AG04449 (cell line): ENCODE measurements at regions not wholly inside any gene's neighbourhood (a gene's known extent, or its start where the extent isn't known, plus 50 kb on each side); places are given as distances from the start of the nearest gene placed in this dataset.

Experiments used
- CTCF ChIA-PET: fragments of 350-600 bp; formaldehyde crosslinking; extraction: SDS; loops from one replicate; lab custom pipeline; 2021; ENCODE audit warnings: antibody characterized with exemption; lab: Yijun Ruan, JAX
- POLR2A ChIA-PET: fragments of 400-600, 350-600 bp; formaldehyde crosslinking; extraction: SDS; loops from one replicate; lab custom pipeline; 2020; ENCODE audit warnings: antibody characterized with exemption, inconsistent platforms; lab: Yijun Ruan, JAX
- DNase-seq: peaks from one replicate; pipeline ENCODE4 v3.0.0-alpha.2; 2010; ENCODE audit warnings: low read depth, low spot score
- H3K4me3 ChIP-seq: 2 replicates; pipeline ENCODE4 v1.5.1; 2011; ENCODE audit warnings: low read depth, mild to moderate bottlenecking, control low read depth, low read length
- CTCF ChIP-seq: IDR thresholded peaks from one replicate; pipeline ENCODE4 v1.5.1; 2011; ENCODE audit warnings: mild to moderate bottlenecking, moderate library complexity, low read length, control low read depth, inconsistent platforms; ENCODE audit not compliant: insufficient read depth; ENCODE audit errors: missing control alignments

GRCh38 chr2:104027321-104027720, 826.6 kb upstream of the POU3F3 start:
- no peak overlapping the region for H3K4me3 ChIP-seq
- no peak for DNase-seq
- no peak for TF ChIP-seq CTCF
- CTCF ChIA-PET = no interaction called here
- POLR2A ChIA-PET = no interaction called here

- POLR2A ChIA-PET = no interaction called here
- TF ChIP-seq CTCF = no peak
Observed at GRCh38 chr2:104028061-104028460, 825.9 kb upstream of the POU3F3 start.

GRCh38 chr2:104033399-104033798, 820.5 kb upstream of the POU3F3 start:
- no peak for DNase-seq
- no peak for TF ChIP-seq CTCF
- CTCF ChIA-PET = no interaction called here

More at GRCh38 chr2:104028061-104028460, 825.9 kb upstream of the POU3F3 start:
- no peak for DNase-seq
- CTCF ChIA-PET = no interaction called here
- no peak overlapping the region for H3K4me3 ChIP-seq

GRCh38 chr2:104040771-104041170, 813.1 kb upstream of the POU3F3 start:
- POLR2A ChIA-PET = no interaction called here
- CTCF ChIA-PET = no interaction called here
- DNase-seq = no peak
- TF ChIP-seq CTCF = no peak
- no peak overlapping the region for H3K4me3 ChIP-seq

More at GRCh38 chr2:104033399-104033798, 820.5 kb upstream of the POU3F3 start:
- H3K4me3 ChIP-seq = no peak overlapping the region
- POLR2A ChIA-PET = no interaction called here

- H3K4me3 ChIP-seq = no peak overlapping the region
- no peak for TF ChIP-seq CTCF
- no peak for DNase-seq
- ChIA-PET POLR2A (no interaction called here), CTCF (no interaction called here)
Observed at GRCh38 chr2:104041351-104041750, 812.6 kb upstream of the POU3F3 start.

- CTCF ChIA-PET = no interaction called here
- H3K4me3 ChIP-seq = no peak overlapping the region
- TF ChIP-seq CTCF = no peak
- POLR2A ChIA-PET = no interaction called here
- no peak for DNase-seq
Observed at GRCh38 chr2:104043864-104044263, 810.1 kb upstream of the POU3F3 start.

- no peak for DNase-seq
- ChIA-PET POLR2A (no interaction called here), CTCF (no interaction called here)
- no peak overlapping the region for H3K4me3 ChIP-seq
- no peak for TF ChIP-seq CTCF
Observed at GRCh38 chr2:104045071-104045470, 808.8 kb upstream of the POU3F3 start.
